ENCODE measurements at regions not wholly inside any gene's neighbourhood (a gene's known extent, or its start where the extent isn't known, plus 50 kb on each side); places are given as distances from the start of the nearest gene placed in this dataset.

- CTCF ChIA-PET, result no interaction called here
- POLR2A ChIA-PET, result no interaction called here
These were observed 96.9 kb upstream of the IL6 start for GRCh38 chr7:22630069-22630468.

GRCh38 chr7:22629056-22629455 is 97.9 kb upstream of the IL6 start:
- Histone ChIP-seq H3K4me1 (ENCODE audit: control extremely low read depth in 1 of 4, control insufficient read depth in 4 of 4, insufficient read depth in 4 of 4, low read length in 3 of 4) (no peaks in the 10 kb centered on the region), H3K4me3 (ENCODE audit: control insufficient read depth in 1 of 7, extremely low read depth in 1 of 7, insufficient read depth in 4 of 7, low read depth in 2 of 7, low read length in 6 of 7) (no peak overlapping the region), H3K36me3 (ENCODE audit: control insufficient read depth in 4 of 4, insufficient read depth in 4 of 4, low read length in 3 of 4) (no peaks in the 10 kb centered on the region), H3K9me3 (ENCODE audit: control extremely low read depth in 1 of 5, control insufficient read depth in 4 of 5, insufficient read depth in 2 of 5, low read depth in 1 of 5, low read length in 4 of 5) (no peaks in the 10 kb centered on the region), H3K27me3 (replicated peaks in 2 of 5; ENCODE audit: control insufficient read depth in 4 of 5, insufficient read depth in 5 of 5, low read length in 4 of 5) (no peaks in the 10 kb centered on the region), H3K27ac (ENCODE audit: insufficient read depth in 1 of 2, low read depth in 1 of 2, low read length in 2 of 2, poor library complexity in 1 of 2, severe bottlenecking in 2 of 2) (no peak overlapping the region)
- DNase-seq, result no peak
- POLR2A ChIA-PET, result no interaction called here
- CTCF ChIA-PET, result no interaction called here

More at GRCh38 chr7:22630069-22630468, 96.9 kb upstream of the IL6 start:
- DNase-seq, result no peak
- no peak overlapping the region for H3K27ac ChIP-seq (ENCODE audit: insufficient read depth in 1 of 2, low read depth in 1 of 2, low read length in 2 of 2, poor library complexity in 1 of 2, severe bottlenecking in 2 of 2)
- no peaks in the 10 kb centered on the region for H3K36me3 ChIP-seq (ENCODE audit: control insufficient read depth in 4 of 4, insufficient read depth in 4 of 4, low read length in 3 of 4)
- no peaks in the 10 kb centered on the region for H3K27me3 ChIP-seq (replicated peaks in 2 of 5; ENCODE audit: control insufficient read depth in 4 of 5, insufficient read depth in 5 of 5, low read length in 4 of 5)
- H3K4me3 ChIP-seq (ENCODE audit: control insufficient read depth in 1 of 7, extremely low read depth in 1 of 7, insufficient read depth in 4 of 7, low read depth in 2 of 7, low read length in 6 of 7), result no peak overlapping the region
- WGBS (ENCODE audit: insufficient coverage), result 100% methylated on average over 3 of the region's 7 CpGs
- no peaks in the 10 kb centered on the region for H3K9me3 ChIP-seq (ENCODE audit: control extremely low read depth in 1 of 5, control insufficient read depth in 4 of 5, insufficient read depth in 2 of 5, low read depth in 1 of 5, low read length in 4 of 5)
- no peaks in the 10 kb centered on the region for H3K4me1 ChIP-seq (ENCODE audit: control extremely low read depth in 1 of 4, control insufficient read depth in 4 of 4, insufficient read depth in 4 of 4, low read length in 3 of 4)

- DNase-seq, result no peak
- POLR2A ChIA-PET, result no interaction called here
- no peaks in the 10 kb centered on the region for H3K36me3 ChIP-seq (ENCODE audit: control insufficient read depth in 4 of 4, insufficient read depth in 4 of 4, low read length in 3 of 4)
- no CpG with 5 or more reads among the region's 1 CpG for WGBS (ENCODE audit: insufficient coverage)
- H3K4me3 ChIP-seq (ENCODE audit: control insufficient read depth in 1 of 7, extremely low read depth in 1 of 7, insufficient read depth in 4 of 7, low read depth in 2 of 7, low read length in 6 of 7), result no peak overlapping the region
- no peaks in the 10 kb centered on the region for H3K27me3 ChIP-seq (replicated peaks in 2 of 5; ENCODE audit: control insufficient read depth in 4 of 5, insufficient read depth in 5 of 5, low read length in 4 of 5)
- H3K9me3 ChIP-seq (ENCODE audit: control extremely low read depth in 1 of 5, control insufficient read depth in 4 of 5, insufficient read depth in 2 of 5, low read depth in 1 of 5, low read length in 4 of 5), result no peaks in the 10 kb centered on the region
- H3K4me1 ChIP-seq (ENCODE audit: control extremely low read depth in 1 of 4, control insufficient read depth in 4 of 4, insufficient read depth in 4 of 4, low read length in 3 of 4), result no peaks in the 10 kb centered on the region
- CTCF ChIA-PET, result no interaction called here
- H3K27ac ChIP-seq (ENCODE audit: insufficient read depth in 1 of 2, low read depth in 1 of 2, low read length in 2 of 2, poor library complexity in 1 of 2, severe bottlenecking in 2 of 2), result no peak overlapping the region
These were observed 98.9 kb upstream of the IL6 start for GRCh38 chr7:22628112-22628511.

DNA sequence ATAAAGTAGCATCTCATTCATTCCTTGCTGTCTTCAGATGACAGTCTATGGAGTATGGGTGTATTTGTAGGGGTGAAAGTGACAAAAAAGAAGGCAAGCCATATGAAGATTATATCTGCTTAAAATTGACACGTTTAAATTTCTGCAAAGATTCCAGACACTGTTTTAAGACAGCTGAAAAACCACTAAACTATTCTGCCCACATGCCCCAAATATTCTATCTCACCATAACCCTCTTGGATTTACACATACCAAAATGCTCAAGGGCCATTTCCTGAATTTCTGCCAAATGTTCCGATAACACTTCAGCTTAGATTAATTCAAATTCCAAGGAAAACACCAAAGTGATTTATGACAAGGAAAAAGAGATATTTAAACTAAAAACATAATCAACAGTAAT is 99.9 kb upstream of the IL6 start:
- H3K27ac ChIP-seq (ENCODE audit: insufficient read depth in 1 of 2, low read depth in 1 of 2, low read length in 2 of 2, poor library complexity in 1 of 2, severe bottlenecking in 2 of 2), result no peak overlapping the region
- no peaks in the 10 kb centered on the region for H3K4me1 ChIP-seq (ENCODE audit: control extremely low read depth in 1 of 4, control insufficient read depth in 4 of 4, insufficient read depth in 4 of 4, low read length in 3 of 4)
- no peaks in the 10 kb centered on the region for H3K36me3 ChIP-seq (ENCODE audit: control insufficient read depth in 4 of 4, insufficient read depth in 4 of 4, low read length in 3 of 4)
- ChIA-PET CTCF (interaction anchor here (1.1 kb wide), 1 partner anchor 101 kb away, joined by 4 read pairs; no protein-coding TSS in a partner anchor), POLR2A (no interaction called here)
- H3K9me3 ChIP-seq (ENCODE audit: control extremely low read depth in 1 of 5, control insufficient read depth in 4 of 5, insufficient read depth in 2 of 5, low read depth in 1 of 5, low read length in 4 of 5), result no peaks in the 10 kb centered on the region
- no peak overlapping the region for H3K4me3 ChIP-seq (ENCODE audit: control insufficient read depth in 1 of 7, extremely low read depth in 1 of 7, insufficient read depth in 4 of 7, low read depth in 2 of 7, low read length in 6 of 7)
- DNase-seq, result no peak
- WGBS (ENCODE audit: insufficient coverage), result no CpG with 5 or more reads among the region's 2 CpGs
- H3K27me3 ChIP-seq (replicated peaks in 2 of 5; ENCODE audit: control insufficient read depth in 4 of 5, insufficient read depth in 5 of 5, low read length in 4 of 5), result peaks cover 0 to 2% (median 0%) of the 10 kb centered on the region in 5 experiments

DNA sequence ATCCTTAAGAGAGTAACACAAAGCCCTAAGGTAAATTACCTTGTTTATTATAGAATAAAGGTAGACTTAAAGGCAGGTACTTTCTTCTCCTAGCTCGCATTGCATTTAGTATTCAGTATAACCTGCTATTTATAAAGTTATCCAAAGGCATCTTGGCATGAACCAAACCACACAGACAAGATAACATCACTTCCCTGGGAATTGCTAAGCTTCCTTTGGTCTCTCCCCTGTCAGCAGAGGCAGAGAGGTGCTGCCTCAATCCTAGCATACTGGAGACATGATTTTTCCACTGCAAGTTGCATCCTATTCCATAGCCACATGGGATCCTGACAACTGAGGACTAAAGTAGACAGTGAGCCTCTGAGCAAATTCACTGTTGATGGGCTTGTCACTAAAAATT is 101.7 kb upstream of the IL6 start:
- Histone ChIP-seq H3K4me1 (ENCODE audit: control extremely low read depth in 1 of 4, control insufficient read depth in 4 of 4, insufficient read depth in 4 of 4, low read length in 3 of 4) (no peaks in the 10 kb centered on the region), H3K9me3 (ENCODE audit: control extremely low read depth in 1 of 5, control insufficient read depth in 4 of 5, insufficient read depth in 2 of 5, low read depth in 1 of 5, low read length in 4 of 5) (no peaks in the 10 kb centered on the region), H3K4me3 (ENCODE audit: control insufficient read depth in 1 of 7, extremely low read depth in 1 of 7, insufficient read depth in 4 of 7, low read depth in 2 of 7, low read length in 6 of 7) (no peak overlapping the region), H3K36me3 (ENCODE audit: control insufficient read depth in 4 of 4, insufficient read depth in 4 of 4, low read length in 3 of 4) (no peaks in the 10 kb centered on the region), H3K27me3 (replicated peaks in 2 of 5; ENCODE audit: control insufficient read depth in 4 of 5, insufficient read depth in 5 of 5, low read length in 4 of 5) (peaks cover 0 to 2% (median 0%) of the 10 kb centered on the region in 5 experiments), H3K27ac (ENCODE audit: insufficient read depth in 1 of 2, low read depth in 1 of 2, low read length in 2 of 2, poor library complexity in 1 of 2, severe bottlenecking in 2 of 2) (no peak overlapping the region)
- WGBS (ENCODE audit: insufficient coverage), result 100% methylated on average over 1 of the region's 1 CpG
- ChIA-PET CTCF (interaction anchor here (0.6 kb wide), 1 partner anchor 20 kb away, joined by 4 read pairs; no protein-coding TSS in a partner anchor), POLR2A (no interaction called here)
- no peak for DNase-seq

DNA sequence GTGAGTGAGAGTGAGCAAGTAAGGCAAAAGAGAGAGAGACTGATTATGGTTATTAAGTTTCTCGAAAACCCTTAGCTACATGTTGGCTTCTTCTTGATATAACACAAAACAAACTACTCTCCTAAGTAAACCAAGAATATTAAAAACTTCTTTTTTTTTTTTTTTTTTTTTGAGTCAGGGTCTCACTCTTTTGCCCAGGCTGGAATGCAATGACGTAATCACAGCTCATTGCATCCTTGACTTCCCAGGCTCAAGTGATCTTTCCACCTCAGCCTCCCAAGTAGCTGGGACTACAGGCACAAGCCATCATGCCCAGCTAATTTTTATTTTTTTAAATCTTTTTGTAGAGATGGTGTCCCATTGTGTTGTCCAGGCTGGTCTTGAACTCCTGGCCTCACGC is 102.2 kb upstream of the IL6 start:
- peaks cover 0 to 2% (median 0%) of the 10 kb centered on the region in 5 experiments for H3K27me3 ChIP-seq (replicated peaks in 2 of 5; ENCODE audit: control insufficient read depth in 4 of 5, insufficient read depth in 5 of 5, low read length in 4 of 5)

DNA sequence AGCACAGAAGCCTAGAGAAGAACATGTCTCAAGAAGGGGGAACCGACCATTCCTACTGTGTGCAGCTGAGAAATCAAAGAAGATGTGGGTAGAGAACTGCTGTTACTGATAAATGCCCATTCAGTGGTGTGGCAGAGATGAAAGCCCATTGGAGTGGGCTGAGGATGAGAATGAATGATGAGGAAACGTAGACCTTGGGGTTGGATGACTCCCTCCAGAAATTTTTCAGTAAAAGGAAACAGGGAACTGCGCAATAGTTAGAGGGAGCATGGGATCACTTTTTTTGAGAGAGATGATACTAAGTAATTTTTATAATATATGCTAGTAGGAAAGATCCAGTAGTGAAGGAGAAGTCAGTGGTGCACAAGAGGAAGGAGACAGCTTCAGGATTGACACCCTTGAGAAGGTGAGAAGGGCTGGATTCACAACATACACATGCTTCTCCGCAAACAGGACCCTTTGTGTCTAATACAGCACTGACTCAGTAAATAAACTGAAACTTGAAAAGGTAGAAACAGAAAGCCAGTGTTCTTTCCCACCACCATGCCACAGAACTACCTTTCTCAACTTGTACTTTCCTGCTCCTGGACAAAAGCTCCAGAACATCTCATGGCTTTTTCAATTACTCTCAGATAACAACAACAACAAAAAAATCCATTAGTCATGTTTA is 104.7 kb upstream of the IL6 start:
- Histone ChIP-seq H3K4me3 (ENCODE audit: control insufficient read depth in 1 of 7, extremely low read depth in 1 of 7, insufficient read depth in 4 of 7, low read depth in 2 of 7, low read length in 6 of 7) (no peak overlapping the region), H3K4me1 (ENCODE audit: control extremely low read depth in 1 of 4, control insufficient read depth in 4 of 4, insufficient read depth in 4 of 4, low read length in 3 of 4) (no peaks in the 10 kb centered on the region), H3K27ac (ENCODE audit: insufficient read depth in 1 of 2, low read depth in 1 of 2, low read length in 2 of 2, poor library complexity in 1 of 2, severe bottlenecking in 2 of 2) (no peak overlapping the region), H3K27me3 (replicated peaks in 2 of 5; ENCODE audit: control insufficient read depth in 4 of 5, insufficient read depth in 5 of 5, low read length in 4 of 5) (peaks cover 0 to 2% (median 0%) of the 10 kb centered on the region in 5 experiments), H3K36me3 (ENCODE audit: control insufficient read depth in 4 of 4, insufficient read depth in 4 of 4, low read length in 3 of 4) (no peaks in the 10 kb centered on the region), H3K9me3 (ENCODE audit: control extremely low read depth in 1 of 5, control insufficient read depth in 4 of 5, insufficient read depth in 2 of 5, low read depth in 1 of 5, low read length in 4 of 5) (peaks cover 0 to 14% (median 6%) of the 10 kb centered on the region in 5 experiments)
- WGBS (ENCODE audit: insufficient coverage), result 100% methylated on average over 1 of the region's 4 CpGs
- CTCF ChIA-PET, result no interaction called here
- no peak for DNase-seq
- POLR2A ChIA-PET, result no interaction called here

More for the DNA sequence above, 102.2 kb upstream of the IL6 start:
- no peak overlapping the region for H3K27ac ChIP-seq (ENCODE audit: insufficient read depth in 1 of 2, low read depth in 1 of 2, low read length in 2 of 2, poor library complexity in 1 of 2, severe bottlenecking in 2 of 2)
- H3K4me3 ChIP-seq (ENCODE audit: control insufficient read depth in 1 of 7, extremely low read depth in 1 of 7, insufficient read depth in 4 of 7, low read depth in 2 of 7, low read length in 6 of 7), result no peak overlapping the region
- DNase-seq, result no peak
- POLR2A ChIA-PET, result no interaction called here
- no peaks in the 10 kb centered on the region for H3K36me3 ChIP-seq (ENCODE audit: control insufficient read depth in 4 of 4, insufficient read depth in 4 of 4, low read length in 3 of 4)
- no peaks in the 10 kb centered on the region for H3K9me3 ChIP-seq (ENCODE audit: control extremely low read depth in 1 of 5, control insufficient read depth in 4 of 5, insufficient read depth in 2 of 5, low read depth in 1 of 5, low read length in 4 of 5)
- WGBS (ENCODE audit: insufficient coverage), result 100% methylated on average over 1 of the region's 3 CpGs
- H3K4me1 ChIP-seq (ENCODE audit: control extremely low read depth in 1 of 4, control insufficient read depth in 4 of 4, insufficient read depth in 4 of 4, low read length in 3 of 4), result no peaks in the 10 kb centered on the region
- CTCF ChIA-PET, result interaction anchor here (0.6 kb wide), 1 partner anchor 20 kb away, joined by 4 read pairs; no protein-coding TSS in a partner anchor
